LHCN-M2 (cell line): ENCODE measurements at regions not wholly inside any gene's neighbourhood (a gene's known extent, or its start where the extent isn't known, plus 50 kb on each side); places are given as distances from the start of the nearest gene placed in this dataset.
"Not testable (repeated sequence)": the region's sequence is repeated elsewhere in the genome, so short reads cannot be mapped to it uniquely, and the experiment has no call there.

Source experiments
- DNase-seq: peaks from one replicate; pipeline ENCODE4 v3.0.0-alpha.2; 2012; ENCODE audit warnings: low read depth

DNA sequence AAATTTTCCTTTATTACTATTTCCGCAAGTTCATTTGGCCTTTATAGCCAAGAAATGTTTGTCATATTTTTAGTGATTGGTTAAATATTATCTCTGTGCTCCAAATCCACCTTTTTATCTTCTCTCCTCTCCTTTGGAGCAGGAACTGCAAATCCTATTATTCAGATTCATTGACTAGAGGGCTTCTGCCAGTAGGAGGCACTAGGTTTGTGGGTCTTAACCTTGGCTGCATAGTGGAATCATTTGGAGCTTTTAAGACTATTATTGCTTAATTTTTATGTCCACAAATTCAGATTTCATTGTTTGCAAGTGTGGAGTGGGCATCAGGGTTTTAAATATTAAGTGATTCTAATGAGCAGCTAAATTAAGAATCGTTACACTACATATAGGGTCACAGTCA is 75.3 kb upstream of the SYT10 start:
- DNase-seq = peak; percentile 24

DNA sequence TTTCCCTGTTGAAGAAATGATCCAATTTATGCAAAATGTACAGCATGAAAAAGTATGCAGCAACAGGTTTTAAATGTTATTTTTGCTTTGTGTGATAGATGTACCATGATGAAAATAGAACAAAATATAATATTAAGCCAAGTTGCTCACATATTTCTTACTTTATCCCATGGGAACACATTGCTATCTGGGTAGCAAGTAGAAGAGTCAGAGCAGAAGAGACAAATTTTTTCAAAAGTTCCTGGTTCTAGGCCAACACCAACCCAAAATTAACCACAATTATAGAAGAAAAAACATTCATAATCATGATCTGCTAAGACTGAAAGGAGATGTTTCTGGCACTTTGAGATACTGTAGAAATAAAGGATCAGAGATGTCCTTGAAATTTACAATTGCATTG is 79.9 kb upstream of the SYT10 start:
- DNase-seq = peak; percentile 35

DNA sequence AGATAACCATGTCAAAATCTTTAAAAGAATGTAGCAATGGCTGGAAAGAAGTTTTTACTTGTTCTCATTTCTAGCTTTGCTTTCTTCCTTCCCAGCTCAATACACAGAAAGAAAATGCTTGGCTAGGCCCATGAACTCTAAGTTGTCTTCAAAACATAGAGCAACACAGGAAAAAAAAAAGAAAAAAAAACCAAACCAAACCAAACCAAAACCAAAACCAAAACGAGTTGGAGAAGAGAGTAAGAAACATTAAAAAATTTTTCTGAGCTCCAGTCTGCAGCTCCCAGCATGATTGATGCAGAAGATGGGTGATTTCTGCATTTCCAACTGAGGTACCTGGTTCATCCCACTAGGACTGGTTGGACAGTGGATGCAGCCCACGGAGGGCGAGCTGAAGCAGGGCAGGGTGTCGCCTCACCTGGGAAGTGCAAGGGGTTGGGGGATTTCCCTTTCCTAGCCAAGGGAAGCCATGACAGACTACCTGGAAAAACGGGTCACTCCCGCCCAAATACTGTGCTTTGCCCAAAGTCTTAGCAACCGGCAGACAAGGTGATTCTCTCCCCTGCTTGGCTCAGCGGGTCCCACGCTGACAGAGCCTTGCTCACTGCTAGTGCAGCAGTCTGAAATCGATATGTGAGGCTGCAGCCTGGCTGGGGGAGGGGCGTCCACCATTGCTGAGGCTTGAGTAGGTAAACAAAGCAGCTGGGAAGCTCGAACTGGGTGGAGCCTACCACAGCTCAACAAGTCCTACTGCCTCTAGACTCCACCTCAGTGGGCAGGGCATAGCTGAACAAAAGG is 81.1 kb upstream of the SYT10 start:
- not testable (repeated sequence) for DNase-seq

DNA sequence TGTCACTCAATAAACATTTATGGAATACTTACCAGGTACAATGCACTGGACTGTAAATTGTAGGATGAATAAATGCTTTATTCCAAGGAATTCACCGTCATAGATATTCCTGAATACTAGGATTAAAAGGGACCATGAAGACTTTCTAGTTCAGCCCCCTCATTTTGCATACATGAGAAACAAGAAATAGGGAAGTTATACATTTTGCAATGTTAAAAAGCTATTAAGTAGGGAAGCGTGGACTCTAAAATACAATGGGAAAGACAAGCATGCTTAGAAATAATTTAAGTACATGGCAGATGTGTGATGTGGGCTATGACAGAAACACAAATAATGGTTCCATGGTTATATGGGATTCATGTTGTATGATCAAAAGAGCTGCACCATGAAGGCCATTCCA is 89.4 kb upstream of the SYT10 start:
- no peak for DNase-seq

DNA sequence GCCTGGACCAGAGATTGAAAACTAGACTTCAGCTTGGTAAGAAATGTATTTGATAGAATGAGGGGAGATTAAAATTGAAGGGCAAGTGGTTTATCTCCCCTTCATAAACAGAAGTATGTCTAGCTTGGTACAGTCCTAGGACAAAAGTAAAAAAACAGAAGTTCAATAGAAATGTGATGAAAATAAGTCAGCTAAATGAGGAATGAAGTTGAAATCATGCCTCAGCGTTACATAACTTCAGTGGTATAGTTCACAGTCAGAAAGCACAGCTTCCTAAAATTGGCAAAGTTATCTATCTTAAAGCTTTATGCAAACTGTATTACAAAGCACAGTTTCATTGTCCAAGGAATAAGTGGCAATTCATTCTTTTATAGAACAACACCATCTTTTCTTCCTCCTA is 90.2 kb upstream of the SYT10 start:
- DNase-seq = no peak

DNA sequence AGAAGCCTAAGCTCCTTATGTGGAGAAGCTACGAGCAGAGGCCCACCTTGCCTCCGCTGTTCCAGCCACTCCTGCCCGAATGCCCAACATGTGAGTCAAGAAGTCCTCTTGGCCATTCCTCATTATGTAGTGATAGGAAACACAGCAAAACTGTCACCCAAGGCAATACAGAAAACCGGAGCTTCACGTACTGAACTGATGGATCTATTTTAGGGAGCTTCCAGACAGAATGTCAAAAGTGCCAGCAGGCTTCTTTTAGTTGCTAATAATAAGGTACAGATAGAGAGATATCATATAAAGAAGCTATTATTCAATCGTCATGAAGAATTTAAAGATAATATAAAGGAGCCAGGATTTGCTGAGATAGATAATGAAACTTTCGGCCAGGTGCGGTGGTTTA is 91.6 kb upstream of the SYT10 start:
- no peak for DNase-seq

DNA sequence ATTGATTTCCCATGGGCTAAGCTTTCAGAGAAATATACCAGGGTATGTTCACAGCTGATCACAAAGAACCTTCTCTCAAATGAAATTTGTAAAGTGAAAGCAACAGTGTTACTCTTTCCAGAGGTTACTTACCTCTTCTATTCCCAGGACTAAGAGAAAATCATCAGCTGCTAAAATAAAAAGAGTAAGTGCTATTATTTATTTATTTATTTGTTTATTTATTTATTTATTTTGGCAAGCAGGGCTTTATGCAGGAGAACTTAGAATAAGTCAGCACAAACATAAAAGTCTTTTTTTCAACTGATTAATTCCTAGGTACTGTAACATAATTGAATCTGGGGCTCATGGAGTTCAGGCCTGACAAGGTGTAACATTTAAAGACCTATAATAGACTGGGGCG is 93.9 kb upstream of the SYT10 start:
- DNase-seq = no peak

DNA sequence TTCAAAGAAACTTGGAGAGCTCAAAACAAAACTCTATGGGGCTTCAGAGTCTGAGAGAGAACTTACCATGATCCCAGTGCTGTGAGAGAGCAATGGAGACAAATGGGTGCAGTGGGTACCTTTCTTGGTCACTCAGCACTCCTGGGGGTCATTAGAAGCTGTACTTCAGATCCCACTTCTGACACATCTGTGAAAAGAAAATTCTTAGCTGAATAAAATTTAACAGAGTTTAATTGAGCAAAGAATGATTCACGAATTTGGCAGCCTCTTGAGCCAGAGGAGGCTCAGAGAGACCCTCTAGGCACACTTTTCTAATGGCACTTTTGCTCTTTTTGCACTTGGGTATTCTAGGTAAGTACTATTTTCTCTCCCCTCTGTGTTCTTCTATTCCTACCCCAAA is 96.8 kb upstream of the SYT10 start:
- no peak for DNase-seq

DNA sequence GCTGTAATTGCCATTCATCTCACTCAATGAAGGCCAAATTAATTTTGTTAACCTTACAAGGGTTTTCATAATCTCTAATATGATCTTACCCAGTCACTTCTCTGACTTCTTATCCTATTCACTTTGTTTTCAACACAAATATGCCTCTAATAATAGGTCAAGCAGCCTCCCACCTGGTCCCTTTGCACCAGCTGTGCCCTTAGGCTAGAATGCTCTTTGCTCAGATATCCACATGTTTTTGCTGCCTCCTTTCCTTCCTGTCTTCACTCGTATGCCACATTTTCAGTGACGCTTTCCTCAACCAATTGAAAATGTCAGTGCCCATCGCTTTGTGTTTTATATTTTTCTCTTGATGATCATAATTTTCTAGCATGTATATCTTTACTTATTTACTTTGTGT is 106.4 kb upstream of the SYT10 start:
- no peak for DNase-seq

DNA sequence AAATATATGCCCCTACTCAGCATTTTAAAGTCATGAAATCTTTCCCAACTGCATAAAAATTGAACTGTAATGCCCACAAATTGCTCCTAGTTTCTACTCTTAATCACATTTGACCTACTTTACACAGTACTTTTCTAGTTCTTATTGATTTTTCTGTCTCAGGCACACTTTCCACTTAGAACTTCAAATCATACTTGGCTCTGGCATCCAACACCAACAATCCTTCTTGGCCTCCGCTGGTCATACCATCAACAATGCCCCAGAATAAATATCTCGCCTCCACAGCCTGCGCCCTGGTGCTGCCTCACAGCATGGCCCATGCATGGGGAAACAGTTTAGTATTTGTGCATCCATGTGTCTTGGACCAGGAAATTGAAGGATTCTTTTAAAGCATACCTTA is 107.5 kb upstream of the SYT10 start:
- DNase-seq = no peak

DNA sequence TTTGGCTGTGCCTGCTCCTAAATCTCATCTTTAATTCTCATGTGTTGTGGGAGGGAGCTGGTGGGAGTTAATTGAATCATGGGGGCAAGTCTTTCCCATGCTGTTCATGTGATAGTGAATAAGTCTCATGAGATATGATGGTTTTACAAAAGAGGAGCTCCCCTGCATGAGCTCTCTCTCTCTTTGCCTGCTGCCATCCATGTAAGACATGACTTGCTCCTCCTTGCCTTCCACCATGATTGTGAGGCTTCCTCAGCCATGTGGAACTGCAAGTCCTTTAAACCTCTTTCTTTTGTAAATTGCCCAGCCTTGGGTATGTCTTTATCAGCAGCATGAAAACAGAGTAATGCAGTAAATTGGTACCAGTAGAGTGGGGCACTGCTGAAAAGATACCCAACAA is 110.6 kb upstream of the SYT10 start:
- DNase-seq = not testable (repeated sequence)

DNA sequence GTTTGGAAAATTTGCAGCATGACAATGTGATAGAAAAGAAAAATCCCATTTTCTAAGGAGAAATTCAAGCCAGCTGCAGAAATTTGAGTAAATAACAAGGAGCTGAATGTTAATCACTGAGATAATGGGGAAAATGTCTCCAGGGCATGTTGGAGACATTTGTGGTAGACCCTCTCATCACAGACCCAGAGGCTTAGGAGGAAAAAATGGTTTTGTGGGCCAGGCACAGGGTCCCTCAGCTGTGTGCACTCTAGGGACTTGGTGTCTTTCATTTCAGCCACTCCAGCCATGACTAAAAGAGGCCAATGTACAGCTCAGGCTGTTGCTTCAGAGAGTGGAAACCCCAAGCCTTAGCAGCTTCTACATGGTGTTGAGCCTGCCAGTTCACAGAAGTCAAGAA is 111.4 kb upstream of the SYT10 start:
- DNase-seq = no peak

DNA sequence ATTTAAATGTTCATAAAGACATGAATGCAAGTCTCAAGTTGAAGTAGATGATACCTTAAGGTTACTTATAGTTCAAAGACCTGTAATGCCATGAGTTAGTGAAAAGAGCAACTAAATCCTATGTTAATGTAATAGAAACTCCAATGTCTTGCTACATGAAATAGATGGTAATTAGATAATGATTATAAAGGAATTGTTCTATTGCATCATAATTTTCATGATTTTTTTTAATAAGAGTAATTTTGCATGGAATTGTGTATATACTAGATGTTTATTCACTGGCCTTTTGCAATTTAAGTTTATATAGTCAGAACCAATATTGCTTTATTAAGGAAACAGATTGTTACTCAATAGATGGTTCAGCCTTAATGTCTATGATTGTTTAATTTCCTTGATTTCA is 115.5 kb upstream of the SYT10 start:
- no peak for DNase-seq

DNA sequence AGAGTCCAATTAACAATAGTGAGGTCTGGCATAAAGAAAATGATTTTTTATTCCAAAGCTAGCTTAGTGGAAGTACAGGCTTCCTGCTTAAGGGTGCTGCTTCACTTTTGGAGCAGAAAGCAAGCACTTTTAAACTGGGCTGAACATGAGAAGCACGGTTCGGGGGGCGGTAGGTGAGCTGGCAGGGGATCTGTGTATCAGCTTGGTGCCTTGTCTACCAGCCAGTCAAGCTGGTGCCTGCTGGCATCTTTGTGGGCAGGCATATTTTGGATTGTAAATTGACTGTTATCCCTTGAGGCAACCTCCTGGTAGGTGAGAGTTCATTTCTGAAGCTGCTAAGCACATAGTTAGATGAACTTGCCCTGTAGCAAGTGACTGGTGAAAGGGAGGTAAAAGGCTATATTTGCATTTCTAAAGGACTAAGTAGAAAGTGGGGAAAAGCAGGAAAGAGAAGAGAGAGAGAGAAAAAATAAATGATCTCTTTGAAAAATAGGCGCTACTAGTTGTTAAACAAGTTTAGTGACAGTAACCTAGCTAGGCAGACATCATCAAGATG is 121.1 kb upstream of the SYT10 start:
- DNase-seq = no peak

DNA sequence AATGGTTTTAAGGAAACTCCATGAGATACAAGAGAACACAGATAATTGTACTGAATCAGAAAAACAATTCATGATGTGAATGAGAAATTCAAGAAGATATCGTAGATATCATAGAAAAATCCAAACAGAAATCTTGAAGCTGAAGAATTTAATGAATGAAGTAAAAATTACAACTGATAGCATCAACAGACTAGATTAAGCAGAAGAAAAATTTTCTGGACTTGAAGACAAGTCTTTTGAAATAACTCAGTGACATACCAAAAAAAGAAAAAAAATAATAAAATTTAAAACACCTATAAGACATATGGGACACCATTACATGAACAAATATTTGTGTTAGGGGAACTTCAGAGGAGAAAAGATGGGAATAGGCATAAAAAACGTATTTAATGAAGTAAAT is 122.8 kb upstream of the SYT10 start:
- DNase-seq = no peak

DNA sequence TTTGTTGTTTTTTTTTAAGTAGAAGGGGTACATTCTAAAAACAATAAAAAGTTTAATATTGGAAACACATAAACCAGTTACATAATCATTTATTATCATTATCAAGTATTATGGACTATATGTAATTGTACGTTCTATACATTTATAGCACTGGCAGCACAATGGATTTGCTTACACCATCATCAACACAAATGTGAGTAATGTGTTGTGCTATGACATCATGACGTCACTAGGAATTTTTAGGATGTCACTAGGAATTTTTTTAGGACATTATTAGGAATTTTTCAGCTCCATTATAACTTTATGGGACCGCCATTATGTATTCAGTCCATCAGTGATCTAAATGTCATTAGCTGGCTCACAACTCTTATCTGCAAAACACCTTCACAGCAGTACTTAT is 126.8 kb upstream of the SYT10 start:
- no peak for DNase-seq

DNA sequence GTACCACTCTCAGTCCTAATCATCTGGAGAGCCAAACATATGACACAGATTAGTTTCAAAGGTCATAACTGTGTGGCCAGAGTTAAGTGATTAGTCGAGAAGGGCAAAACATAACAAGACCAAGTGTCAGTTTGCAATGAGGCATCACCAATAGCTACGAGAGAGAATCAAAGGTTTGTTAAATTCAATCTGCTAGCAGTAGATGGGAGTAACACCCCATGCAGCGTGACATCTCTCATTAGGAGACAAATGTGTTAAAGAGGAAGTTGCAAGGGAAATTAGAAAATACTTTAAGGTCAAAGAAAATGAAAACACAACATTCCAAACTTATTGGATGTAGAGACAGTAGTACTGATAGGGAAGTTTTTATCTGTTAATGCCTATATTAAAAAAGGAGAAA is 135.7 kb upstream of the SYT10 start:
- DNase-seq = no peak

DNA sequence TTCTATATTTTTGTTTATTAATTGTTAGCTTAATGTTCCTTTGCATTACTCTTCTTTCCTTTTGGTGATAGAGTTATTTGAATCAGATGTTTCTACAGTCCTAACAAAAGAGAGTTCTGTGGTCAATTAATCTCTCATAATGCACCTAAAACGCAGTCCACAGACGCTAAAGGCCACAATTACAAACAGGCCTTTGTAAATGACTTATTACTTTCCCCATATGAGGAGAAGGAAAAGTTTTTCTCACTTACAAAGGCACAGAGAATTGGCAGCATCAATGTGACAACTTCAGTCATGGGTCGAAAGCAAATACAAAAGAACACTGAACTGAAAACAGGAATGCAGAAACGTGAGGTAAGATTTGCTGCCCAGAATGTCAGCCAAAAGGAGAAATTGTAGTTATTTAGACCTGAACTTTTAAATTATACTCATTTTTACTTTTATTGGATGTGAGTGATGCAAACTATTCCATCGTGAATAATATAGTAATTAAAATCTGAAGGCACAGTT is 142.0 kb upstream of the SYT10 start:
- no peak for DNase-seq

DNA sequence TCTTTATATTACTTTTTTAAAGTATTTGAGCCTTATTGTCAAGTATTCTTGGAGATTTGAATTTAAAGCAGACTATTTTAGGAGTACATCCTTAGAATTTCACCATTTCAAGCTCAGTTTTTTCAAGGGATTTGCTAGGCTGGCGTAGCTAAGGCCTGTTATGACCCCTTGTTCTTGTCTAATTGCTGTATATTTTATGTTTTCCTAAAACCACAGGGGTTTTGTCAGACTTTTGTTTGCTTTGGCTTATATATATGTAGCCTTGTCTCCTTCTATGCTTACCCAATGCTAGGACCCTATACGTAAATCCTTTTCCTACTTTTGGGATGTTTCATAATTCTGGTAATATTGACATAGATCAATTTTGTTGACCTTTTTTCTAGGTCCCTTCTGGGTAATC is 147.0 kb upstream of the SYT10 start:
- DNase-seq = peak; percentile 11

DNA sequence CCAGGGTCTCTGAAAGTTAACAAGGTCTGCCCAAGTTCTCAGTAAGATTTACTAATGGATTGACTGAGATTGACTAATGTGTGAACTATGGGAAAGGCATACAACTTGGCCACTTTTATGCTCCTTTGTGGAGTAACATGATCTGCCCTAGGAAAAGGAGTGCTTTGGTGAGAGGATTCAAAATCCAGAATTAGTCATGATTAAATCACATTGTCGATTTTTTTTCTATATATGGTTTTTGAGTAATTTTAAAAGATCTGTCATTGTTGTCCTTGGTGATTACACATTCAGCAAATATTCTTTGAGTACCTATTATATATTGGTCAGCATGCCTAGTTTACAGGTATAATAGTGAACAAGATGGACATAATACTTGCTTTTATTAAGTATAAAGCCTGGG is 147.7 kb upstream of the SYT10 start:
- DNase-seq = peak; percentile 92

DNA sequence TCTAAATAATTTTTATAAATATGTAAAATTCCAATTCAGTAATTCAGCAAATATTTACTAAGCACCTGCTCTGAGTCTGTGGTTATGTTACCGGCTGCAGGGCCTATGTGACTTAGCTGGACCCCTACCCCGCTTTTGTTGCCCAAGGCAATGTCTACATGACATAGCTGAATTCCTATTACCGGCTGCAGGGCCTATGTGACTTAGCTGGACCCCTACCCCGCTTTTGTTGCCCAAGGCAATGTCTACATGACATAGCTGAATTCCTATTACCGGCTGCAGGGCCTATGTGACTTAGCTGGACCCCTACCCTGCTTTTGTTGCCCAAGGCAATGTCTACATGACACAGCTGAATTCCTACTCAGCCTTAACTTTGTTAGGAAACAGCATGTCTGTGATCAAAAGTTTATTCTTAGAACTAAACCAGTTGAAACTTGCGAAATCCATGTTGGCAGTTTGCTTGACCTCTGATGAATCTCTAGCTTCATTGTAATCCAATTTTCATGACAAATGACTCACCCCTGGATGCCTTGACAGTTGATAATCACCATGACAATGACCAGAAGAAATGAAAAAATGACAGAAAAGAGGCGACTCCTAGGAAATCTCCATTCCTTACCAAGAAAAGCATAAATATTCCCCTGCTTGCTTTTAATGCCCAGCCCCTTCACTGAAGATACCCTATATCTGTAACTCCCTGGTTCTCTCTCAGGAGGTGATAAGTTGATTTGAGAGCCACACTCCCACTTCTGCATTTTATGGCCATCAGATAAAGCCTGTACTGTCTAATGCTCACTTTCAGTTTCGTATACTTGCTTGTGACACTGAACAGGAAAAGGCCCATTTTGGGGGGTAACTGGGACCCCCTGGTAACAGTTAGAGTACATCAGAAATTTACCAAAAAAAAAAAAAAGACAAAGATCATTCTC is 148.4 kb upstream of the SYT10 start:
- DNase-seq = peak; percentile 94

DNA sequence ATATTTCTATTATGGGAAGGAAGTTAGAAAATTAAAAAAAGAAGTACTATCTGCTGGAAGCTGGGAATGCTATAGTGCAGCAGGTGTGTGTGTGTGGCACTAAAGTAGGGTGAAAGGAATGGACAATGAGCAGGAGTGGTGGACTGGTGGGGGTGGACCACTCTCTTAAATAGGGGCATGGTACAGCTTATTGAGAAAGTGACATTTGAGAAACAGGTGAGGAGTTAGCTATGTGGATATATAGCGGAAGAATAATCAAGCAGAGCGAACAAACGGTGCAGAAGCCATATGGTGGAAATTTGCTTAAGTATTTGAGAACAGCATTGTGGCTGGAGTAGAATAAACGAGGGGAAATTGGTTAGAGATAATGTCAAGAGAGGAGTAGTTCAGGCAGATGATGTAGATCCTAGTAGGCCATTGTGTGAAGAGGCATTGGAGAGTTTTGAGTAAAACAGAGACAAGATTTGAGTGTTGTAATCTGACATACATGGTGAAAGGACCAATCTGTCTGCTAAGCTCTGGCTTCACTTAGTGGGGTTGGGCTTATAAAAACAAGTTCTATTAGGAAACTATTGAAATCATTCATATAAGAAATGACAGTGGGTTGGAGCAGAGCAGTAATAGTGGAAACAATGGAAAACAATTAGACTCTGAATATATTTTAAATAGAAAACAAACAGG is 149.2 kb upstream of the SYT10 start:
- no peak for DNase-seq
